ENCODE measurements at regions not wholly inside any gene's neighbourhood (a gene's known extent, or its start where the extent isn't known, plus 50 kb on each side); places are given as distances from the start of the nearest gene placed in this dataset.
A peak's percentile ranks its signal among the peaks of the same experiment; 100 is the strongest.

DNA sequence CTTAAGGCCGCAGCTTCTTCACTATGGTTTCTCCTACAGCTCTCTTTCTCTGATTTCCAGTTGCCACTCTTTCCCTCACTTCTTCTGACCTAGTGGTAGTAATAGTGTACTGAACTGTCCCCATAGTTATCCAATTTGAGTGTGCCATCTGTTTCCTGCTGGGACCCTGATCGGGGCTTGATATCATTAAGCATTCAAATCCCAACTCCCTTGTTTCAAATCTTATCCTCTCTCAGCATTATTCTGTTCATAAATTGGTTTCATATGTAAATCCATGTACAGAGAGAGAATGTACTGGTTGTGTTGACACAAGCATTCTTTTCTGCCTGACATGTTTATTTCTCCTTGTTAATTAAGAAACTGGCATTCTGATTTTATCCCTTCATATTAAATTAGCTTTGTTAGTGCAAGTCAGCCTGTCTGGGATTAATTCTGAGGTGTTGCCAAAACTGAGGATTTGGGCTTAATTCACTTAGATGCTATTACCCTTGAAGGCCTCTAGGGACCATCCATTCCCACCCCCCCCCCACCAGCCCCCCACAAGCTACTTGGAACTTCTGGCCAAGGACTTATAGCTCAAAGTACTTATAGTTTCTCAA lies 84.6 kb upstream of the PROKR2 start (continued):
- TF ChIP-seq TFCP2L1 (CRISPR knock-in tag; IDR thresholded peaks at IDR 0.05) (no peak), NPAS2 (CRISPR knock-in tag; IDR thresholded peaks at IDR 0.05; ENCODE audit: borderline replicate concordance) (no peak), NR3C1 (IDR thresholded peaks at IDR 0.05) (no peak), TP53 (CRISPR knock-in tag; IDR thresholded peaks at IDR 0.05) (no peak), CEBPB (IDR thresholded peaks at IDR 0.05) (no peak)
- TF ChIP-seq, protein P1, sequence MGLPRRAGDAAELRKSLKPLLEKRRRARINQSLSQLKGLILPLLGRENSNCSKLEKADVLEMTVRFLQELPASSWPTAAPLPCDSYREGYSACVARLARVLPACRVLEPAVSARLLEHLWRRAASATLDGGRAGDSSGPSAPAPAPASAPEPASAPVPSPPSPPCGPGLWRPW (IDR thresholded peaks at IDR 0.05), result no peak

DNA sequence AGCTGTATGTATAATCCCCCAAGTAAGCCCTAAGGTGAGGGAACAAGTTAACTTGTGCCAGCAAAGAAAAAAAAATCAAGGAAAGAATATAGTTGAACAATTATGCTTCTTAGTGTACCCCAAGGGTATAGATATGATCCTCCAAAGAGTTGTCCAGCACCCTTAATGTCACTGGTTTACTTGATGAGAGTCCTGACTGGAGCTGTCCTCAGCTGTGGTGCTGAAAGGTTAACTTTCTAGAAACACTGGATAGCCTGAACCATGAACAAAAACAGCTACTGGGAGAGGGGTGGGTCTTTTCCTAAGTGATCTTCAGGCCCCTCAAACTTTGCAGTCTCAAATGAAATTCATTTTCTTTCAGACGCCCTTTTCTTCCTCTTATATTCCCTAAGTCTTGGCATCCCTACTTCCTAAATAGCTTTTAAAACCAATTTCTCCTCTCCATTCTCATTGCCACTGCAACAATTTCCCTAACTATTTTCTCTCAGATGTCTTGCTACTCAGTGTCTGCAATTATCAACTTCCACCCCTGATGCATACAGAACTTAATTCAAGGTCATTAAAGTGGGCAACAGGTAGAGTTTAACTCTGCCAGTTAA lies 83.5 kb upstream of the PROKR2 start:
- no peak for ATAC-seq
- Histone ChIP-seq H3K4me2 (no peak overlapping the region), H3K9me3 (no peaks in the 10 kb centered on the region), H3K4me1 (no peaks in the 10 kb centered on the region), H3K27ac (no peak overlapping the region), H3K4me3 (no peak overlapping the region)
- no peak for DNase-seq (ENCODE audit: low read depth in 1 of 2, low spot score in 1 of 2)
- 0% methylated on average over 1 of the region's 1 CpG for WGBS (ENCODE audit: missing lambda C conversion rate)
- POLR2A ChIA-PET, result interaction anchor here (0.6 kb wide), 1 partner anchor 68 kb away, joined by 4 read pairs; no protein-coding TSS in a partner anchor
- no peak for FAIRE-seq
- TF ChIP-seq ESRRA (IDR thresholded peaks at IDR 0.05; ENCODE audit: borderline replicate concordance, low read length) (no peak), NFE2L2 (conservative IDR thresholded peaks at IDR 0.05; ENCODE audit: low read length) (no peak), EHMT2 (IDR thresholded peaks at IDR 0.05; ENCODE audit: low read depth) (peak; percentile 95)
- TF ChIP-seq, protein P2, sequence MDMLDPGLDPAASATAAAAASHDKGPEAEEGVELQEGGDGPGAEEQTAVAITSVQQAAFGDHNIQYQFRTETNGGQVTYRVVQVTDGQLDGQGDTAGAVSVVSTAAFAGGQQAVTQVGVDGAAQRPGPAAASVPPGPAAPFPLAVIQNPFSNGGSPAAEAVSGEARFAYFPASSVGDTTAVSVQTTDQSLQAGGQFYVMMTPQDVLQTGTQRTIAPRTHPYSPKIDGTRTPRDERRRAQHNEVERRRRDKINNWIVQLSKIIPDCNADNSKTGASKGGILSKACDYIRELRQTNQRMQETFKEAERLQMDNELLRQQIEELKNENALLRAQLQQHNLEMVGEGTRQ (IDR thresholded peaks at IDR 0.05), result no peak
- TF ChIP-seq, protein P3, sequence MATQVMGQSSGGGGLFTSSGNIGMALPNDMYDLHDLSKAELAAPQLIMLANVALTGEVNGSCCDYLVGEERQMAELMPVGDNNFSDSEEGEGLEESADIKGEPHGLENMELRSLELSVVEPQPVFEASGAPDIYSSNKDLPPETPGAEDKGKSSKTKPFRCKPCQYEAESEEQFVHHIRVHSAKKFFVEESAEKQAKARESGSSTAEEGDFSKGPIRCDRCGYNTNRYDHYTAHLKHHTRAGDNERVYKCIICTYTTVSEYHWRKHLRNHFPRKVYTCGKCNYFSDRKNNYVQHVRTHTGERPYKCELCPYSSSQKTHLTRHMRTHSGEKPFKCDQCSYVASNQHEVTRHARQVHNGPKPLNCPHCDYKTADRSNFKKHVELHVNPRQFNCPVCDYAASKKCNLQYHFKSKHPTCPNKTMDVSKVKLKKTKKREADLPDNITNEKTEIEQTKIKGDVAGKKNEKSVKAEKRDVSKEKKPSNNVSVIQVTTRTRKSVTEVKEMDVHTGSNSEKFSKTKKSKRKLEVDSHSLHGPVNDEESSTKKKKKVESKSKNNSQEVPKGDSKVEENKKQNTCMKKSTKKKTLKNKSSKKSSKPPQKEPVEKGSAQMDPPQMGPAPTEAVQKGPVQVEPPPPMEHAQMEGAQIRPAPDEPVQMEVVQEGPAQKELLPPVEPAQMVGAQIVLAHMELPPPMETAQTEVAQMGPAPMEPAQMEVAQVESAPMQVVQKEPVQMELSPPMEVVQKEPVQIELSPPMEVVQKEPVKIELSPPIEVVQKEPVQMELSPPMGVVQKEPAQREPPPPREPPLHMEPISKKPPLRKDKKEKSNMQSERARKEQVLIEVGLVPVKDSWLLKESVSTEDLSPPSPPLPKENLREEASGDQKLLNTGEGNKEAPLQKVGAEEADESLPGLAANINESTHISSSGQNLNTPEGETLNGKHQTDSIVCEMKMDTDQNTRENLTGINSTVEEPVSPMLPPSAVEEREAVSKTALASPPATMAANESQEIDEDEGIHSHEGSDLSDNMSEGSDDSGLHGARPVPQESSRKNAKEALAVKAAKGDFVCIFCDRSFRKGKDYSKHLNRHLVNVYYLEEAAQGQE (IDR thresholded peaks at IDR 0.05), result peak; percentile 95
- CTCF ChIA-PET, result interaction anchor here (1.4 to 4.8 kb wide), 3 partner anchors 11 to 195 kb away, joined by 4 to 39 read pairs (median 12); no protein-coding TSS in a partner anchor

DNA sequence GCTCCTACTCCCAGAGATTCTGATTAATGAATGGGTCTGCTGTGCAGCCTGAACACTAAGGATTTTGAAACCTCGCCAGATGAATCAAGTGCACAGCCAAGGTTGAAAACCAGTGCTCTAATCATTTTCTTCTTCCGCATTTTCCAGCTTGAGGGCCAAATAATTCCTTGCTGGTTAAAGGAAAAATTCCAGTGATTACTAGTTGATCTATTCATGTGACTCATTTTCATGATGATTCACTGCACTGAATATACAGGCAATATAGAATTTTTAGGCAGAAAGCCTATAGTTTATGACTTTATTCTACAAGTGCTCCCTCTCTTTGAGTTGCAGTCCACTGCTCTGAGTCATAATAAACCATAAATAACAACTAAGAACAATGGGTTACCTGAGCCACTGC lies 80.6 kb upstream of the PROKR2 start:
- no peak overlapping the region for H3K27ac ChIP-seq
- FAIRE-seq, result no peak
- WGBS (ENCODE audit: missing lambda C conversion rate), result 8% methylated on average over 2 of the region's 2 CpGs
- DNase-seq (ENCODE audit: low read depth in 1 of 2, low spot score in 1 of 2), result no peak
- no peak overlapping the region for H3K4me3 ChIP-seq
- CTCF ChIA-PET, result no interaction called here
- POLR2A ChIA-PET, result no interaction called here
- no peaks in the 10 kb centered on the region for H3K9me3 ChIP-seq
- H3K4me1 ChIP-seq, result no peaks in the 10 kb centered on the region
- no peak for ATAC-seq
- TF ChIP-seq FOSL2 (IDR thresholded peaks at IDR 0.05) (no peak), FOSL2 (CRISPR knock-in tag; IDR thresholded peaks at IDR 0.05) (peak; percentile 41), RAD21 (conservative IDR thresholded peaks at IDR 0.05 in 1 of 2, IDR thresholded peaks at IDR 0.05 in 1 of 2) (no peak)
- no peak overlapping the region for H3K4me2 ChIP-seq

DNA sequence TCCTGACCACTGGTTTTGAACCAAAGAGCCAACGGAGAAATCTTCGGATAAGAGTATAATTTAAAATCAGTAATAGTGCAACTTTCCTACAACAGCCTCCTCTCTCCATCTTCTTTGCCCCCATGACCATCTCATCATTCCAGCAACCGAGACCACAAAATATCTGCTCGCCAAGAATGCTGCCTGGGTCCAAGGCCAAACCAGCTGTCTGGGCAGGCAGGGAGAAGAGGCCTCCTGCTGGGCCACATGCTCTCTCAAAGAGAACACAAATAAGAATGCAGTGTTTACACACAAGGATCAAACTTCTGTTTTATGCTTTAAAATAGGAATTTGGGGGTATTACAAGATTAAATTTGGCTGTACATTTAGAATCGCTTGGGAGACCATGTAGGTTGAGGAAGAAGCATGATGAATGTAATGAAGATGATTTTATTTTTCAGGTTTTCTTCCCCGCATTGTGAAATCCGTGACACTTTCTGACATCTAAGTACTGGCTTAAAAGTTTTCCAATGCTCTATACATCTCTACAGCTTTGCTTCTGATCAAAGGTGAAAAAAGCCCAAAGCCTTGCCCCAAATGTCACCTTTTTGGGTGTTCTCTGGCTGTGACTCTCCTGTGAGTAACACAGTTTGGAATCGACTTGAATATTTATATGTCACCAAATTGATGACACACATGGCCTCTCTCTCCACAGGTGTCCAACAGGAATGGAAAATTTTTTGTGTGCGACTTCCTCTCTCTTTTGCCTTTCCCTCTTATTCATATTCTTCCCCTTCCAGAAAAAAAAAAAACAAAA lies 79.4 kb upstream of the PROKR2 start:
- DNase-seq (ENCODE audit: low read depth in 1 of 2, low spot score in 1 of 2) (no peak), FAIRE-seq (no peak), ATAC-seq (no peak)
- no peaks in the 10 kb centered on the region for H3K9me3 ChIP-seq
- ChIA-PET POLR2A (no interaction called here), CTCF (interaction anchor here (0.6 to 1.1 kb wide), 2 partner anchors 9 to 22 kb away, joined by 3 to 4 read pairs; no protein-coding TSS in a partner anchor)
- no peak overlapping the region for H3K4me2 ChIP-seq
- no peaks in the 10 kb centered on the region for H3K4me1 ChIP-seq
- no peak overlapping the region for H3K27ac ChIP-seq
- 23% methylated on average over 9 of the region's 9 CpGs for WGBS (ENCODE audit: missing lambda C conversion rate)
- no peak overlapping the region for H3K4me3 ChIP-seq
- TF ChIP-seq, protein P4, sequence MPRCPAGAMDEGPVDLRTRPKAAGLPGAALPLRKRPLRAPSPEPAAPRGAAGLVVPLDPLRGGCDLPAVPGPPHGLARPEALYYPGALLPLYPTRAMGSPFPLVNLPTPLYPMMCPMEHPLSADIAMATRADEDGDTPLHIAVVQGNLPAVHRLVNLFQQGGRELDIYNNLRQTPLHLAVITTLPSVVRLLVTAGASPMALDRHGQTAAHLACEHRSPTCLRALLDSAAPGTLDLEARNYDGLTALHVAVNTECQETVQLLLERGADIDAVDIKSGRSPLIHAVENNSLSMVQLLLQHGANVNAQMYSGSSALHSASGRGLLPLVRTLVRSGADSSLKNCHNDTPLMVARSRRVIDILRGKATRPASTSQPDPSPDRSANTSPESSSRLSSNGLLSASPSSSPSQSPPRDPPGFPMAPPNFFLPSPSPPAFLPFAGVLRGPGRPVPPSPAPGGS (IDR thresholded peaks at IDR 0.05), result no peak
- TF ChIP-seq RAD21 (conservative IDR thresholded peaks at IDR 0.05 in 1 of 2, IDR thresholded peaks at IDR 0.05 in 1 of 2) (no peak), FOXS1 (CRISPR knock-in tag; IDR thresholded peaks at IDR 0.05) (no peak), EHF (CRISPR knock-in tag; IDR thresholded peaks at IDR 0.05) (no peak), RFX5 (IDR thresholded peaks at IDR 0.05) (no peak), KDM5A (IDR thresholded peaks at IDR 0.05) (no peak), HOXA7 (CRISPR knock-in tag; IDR thresholded peaks at IDR 0.05) (no peak), CBX2 (IDR thresholded peaks at IDR 0.05; ENCODE audit: borderline replicate concordance, low read depth) (no peak), RNF2 (IDR thresholded peaks at IDR 0.05; ENCODE audit: borderline replicate concordance, low read depth) (no peak), JUNB (IDR thresholded peaks at IDR 0.05) (no peak), EHMT2 (IDR thresholded peaks at IDR 0.05; ENCODE audit: low read depth) (no peak)
- TF ChIP-seq, protein P1 (IDR thresholded peaks at IDR 0.05), result no peak
